ENCODE measurements at regions not wholly inside any gene's neighbourhood (a gene's known extent, or its start where the extent isn't known, plus 50 kb on each side); places are given as distances from the start of the nearest gene placed in this dataset.

- TF ChIP-seq MYC (IDR thresholded peaks at IDR 0.05; ENCODE audit: low read depth, low read length) = no peak
- TF ChIP-seq CTCF (IDR thresholded peaks at IDR 0.05; ENCODE audit: low read depth, low read length) = no peak
Measured at GRCh38 chr6:48233063-48233462, 122.1 kb upstream of the PTCHD4 start.

Data from NB4 (cell line).